ENCODE measurements at regions not wholly inside any gene's neighbourhood (a gene's known extent, or its start where the extent isn't known, plus 50 kb on each side); places are given as distances from the start of the nearest gene placed in this dataset.

DNA sequence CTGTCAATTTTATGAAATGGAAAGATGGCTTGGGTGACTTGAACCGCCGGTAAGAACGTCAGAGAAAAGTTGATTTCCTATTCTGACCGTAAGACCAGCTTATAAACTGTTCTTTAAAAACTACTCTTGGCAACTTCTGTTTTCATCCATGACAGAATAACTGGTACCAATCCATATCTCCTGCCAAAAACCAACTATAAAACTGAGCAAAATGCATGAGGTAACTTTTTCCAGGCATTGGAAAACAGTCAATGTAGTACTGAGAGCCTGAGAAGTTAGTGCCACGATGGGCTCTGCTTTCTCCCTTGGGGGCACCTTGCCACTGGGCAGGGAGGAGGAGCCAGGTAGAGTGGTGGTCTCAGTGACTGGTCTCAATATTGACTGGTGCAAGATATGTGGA lies 615.2 kb upstream of the TBL1XR1 start:
- ATAC-seq (no peak), DNase-seq (no peak)
- Mint-ChIP-seq H3K27me3 (no peaks in the 10 kb centered on the region), H3K4me1 (peaks cover 8% of the 10 kb centered on the region), H3K27ac (no peak overlapping the region), H3K4me3 (no peak overlapping the region), H3K36me3 (ENCODE audit: low read depth) (no peaks in the 10 kb centered on the region)
- no peaks in the 10 kb centered on the region for H3K9me3 ChIP-seq (ENCODE audit: control insufficient read depth, low read length, poor library complexity, severe bottlenecking)

- H3K9me3 ChIP-seq (ENCODE audit: control insufficient read depth, low read length, poor library complexity, severe bottlenecking), result no peaks in the 10 kb centered on the region
- H3K36me3 Mint-ChIP-seq (ENCODE audit: low read depth), result no peaks in the 10 kb centered on the region
- H3K27me3 Mint-ChIP-seq, result no peaks in the 10 kb centered on the region
- no peak overlapping the region for H3K27ac Mint-ChIP-seq
- no peak for ATAC-seq
- no peak overlapping the region for H3K4me3 Mint-ChIP-seq
- H3K4me1 Mint-ChIP-seq, result peaks cover 8% of the 10 kb centered on the region
- no peak for DNase-seq
Measured at GRCh38 chr3:177813322-177813721, 616.0 kb upstream of the TBL1XR1 start.

DNA sequence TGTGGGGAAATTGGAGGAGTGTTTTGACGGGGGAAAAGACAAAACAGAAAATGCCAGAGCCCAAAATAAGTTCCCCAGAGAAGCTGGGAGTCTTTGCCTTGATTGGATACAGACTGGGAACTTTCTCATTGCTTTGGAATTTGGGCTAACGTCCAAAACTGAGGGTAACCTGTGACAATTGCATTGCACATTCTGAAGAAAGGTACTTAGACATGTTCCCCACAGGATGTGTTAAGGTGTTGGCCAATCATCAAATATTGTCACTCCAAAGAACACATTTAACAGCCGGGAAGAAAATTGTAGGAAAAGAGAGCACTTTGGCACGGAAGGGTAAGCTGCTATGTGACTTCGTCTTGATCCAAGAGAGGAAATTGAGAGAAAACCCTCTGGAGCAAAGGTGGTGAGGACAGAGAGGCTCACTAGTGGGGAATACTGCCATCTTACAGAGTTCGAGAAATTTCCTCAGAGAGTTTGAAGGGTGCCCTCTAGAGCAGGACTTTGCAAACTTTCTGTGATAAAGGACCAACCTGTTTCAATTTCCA lies 619.5 kb upstream of the TBL1XR1 start:
- peaks cover 5% of the 10 kb centered on the region for H3K4me1 Mint-ChIP-seq
- H3K36me3 Mint-ChIP-seq (ENCODE audit: low read depth), result no peaks in the 10 kb centered on the region
- DNase-seq, result no peak
- no peak overlapping the region for H3K27ac Mint-ChIP-seq
- no peak for ATAC-seq
- H3K9me3 ChIP-seq (ENCODE audit: control insufficient read depth, low read length, poor library complexity, severe bottlenecking), result no peaks in the 10 kb centered on the region
- H3K27me3 Mint-ChIP-seq, result no peaks in the 10 kb centered on the region
- H3K4me3 Mint-ChIP-seq, result no peak overlapping the region

DNA sequence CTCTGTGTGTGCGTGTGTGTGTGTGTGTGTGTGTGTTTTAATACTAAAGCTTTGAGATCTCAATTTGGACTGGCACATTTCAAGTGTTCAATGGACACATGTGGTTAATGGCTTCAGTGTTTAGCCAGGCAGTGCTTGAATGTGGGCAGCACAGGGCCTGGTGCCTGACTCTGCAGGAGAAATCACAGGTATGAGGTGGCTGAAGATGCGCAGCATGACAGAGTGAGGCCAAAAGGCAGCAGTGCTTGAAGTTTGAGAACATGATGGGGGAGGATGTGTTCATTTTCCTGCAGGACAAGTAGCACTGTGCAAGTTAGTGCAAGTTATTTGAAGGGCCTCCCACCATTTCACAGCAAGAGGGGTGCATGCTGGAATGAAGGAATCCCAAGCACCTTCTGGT lies 620.5 kb upstream of the TBL1XR1 start:
- no peak for ATAC-seq
- no peak overlapping the region for H3K4me3 Mint-ChIP-seq
- no peaks in the 10 kb centered on the region for H3K9me3 ChIP-seq (ENCODE audit: control insufficient read depth, low read length, poor library complexity, severe bottlenecking)
- no peaks in the 10 kb centered on the region for H3K36me3 Mint-ChIP-seq (ENCODE audit: low read depth)
- no peak overlapping the region for H3K27ac Mint-ChIP-seq
- H3K27me3 Mint-ChIP-seq, result no peaks in the 10 kb centered on the region
- H3K4me1 Mint-ChIP-seq, result peaks cover 5% of the 10 kb centered on the region
- no peak for DNase-seq

GRCh38 chr3:177818712-177819240 lies 621.5 kb upstream of the TBL1XR1 start:
- ATAC-seq (no peak), DNase-seq (no peak)
- no peak overlapping the region for H3K27ac Mint-ChIP-seq
- no peak overlapping the region for H3K4me3 Mint-ChIP-seq
- H3K27me3 Mint-ChIP-seq, result no peaks in the 10 kb centered on the region
- no peaks in the 10 kb centered on the region for H3K36me3 Mint-ChIP-seq (ENCODE audit: low read depth)
- no peaks in the 10 kb centered on the region for H3K9me3 ChIP-seq (ENCODE audit: control insufficient read depth, low read length, poor library complexity, severe bottlenecking)
- H3K4me1 Mint-ChIP-seq, result peaks cover 5% of the 10 kb centered on the region

GRCh38 chr3:177820683-177821316 lies 623.5 kb upstream of the TBL1XR1 start:
- no peaks in the 10 kb centered on the region for H3K27me3 Mint-ChIP-seq
- no peak overlapping the region for H3K27ac Mint-ChIP-seq
- ATAC-seq (no peak), DNase-seq (no peak)
- H3K4me3 Mint-ChIP-seq, result no peak overlapping the region
- H3K4me1 Mint-ChIP-seq, result peaks cover 5% of the 10 kb centered on the region
- H3K36me3 Mint-ChIP-seq (ENCODE audit: low read depth), result no peaks in the 10 kb centered on the region
- no peaks in the 10 kb centered on the region for H3K9me3 ChIP-seq (ENCODE audit: control insufficient read depth, low read length, poor library complexity, severe bottlenecking)

DNA sequence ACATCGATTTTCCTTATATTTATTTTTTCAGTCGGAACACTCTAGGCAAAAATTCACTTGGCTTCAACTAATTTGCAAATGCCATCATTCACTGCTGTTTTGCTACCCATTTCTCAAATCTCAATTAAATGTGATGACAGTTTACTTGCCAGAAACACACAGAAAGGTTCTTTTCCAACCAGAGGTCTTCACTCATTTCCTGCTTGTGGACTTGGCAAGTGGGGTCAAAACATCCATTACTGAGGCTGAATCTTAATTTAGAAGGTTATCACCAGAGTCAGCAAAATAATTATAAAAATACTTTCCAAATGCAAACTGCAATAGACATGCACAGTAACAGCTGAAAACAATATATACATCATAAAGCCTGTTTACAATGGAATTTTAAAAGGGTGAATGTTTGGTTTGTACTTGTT lies 625.4 kb upstream of the TBL1XR1 start:
- no peaks in the 10 kb centered on the region for H3K9me3 ChIP-seq (ENCODE audit: control insufficient read depth, low read length, poor library complexity, severe bottlenecking)
- DNase-seq (no peak), ATAC-seq (no peak)
- H3K27ac Mint-ChIP-seq, result no peak overlapping the region
- H3K27me3 Mint-ChIP-seq, result no peaks in the 10 kb centered on the region
- peaks cover 5% of the 10 kb centered on the region for H3K4me1 Mint-ChIP-seq
- H3K4me3 Mint-ChIP-seq, result no peak overlapping the region
- H3K36me3 Mint-ChIP-seq (ENCODE audit: low read depth), result no peaks in the 10 kb centered on the region

- Mint-ChIP-seq H3K27me3 (no peaks in the 10 kb centered on the region), H3K36me3 (ENCODE audit: low read depth) (no peaks in the 10 kb centered on the region), H3K27ac (no peak overlapping the region), H3K4me3 (no peak overlapping the region), H3K4me1 (peaks cover 5% of the 10 kb centered on the region)
- H3K9me3 ChIP-seq (ENCODE audit: control insufficient read depth, low read length, poor library complexity, severe bottlenecking), result no peaks in the 10 kb centered on the region
- ATAC-seq (no peak), DNase-seq (no peak)
Measured at GRCh38 chr3:177823701-177824189, 626.5 kb upstream of the TBL1XR1 start.

- H3K4me1 Mint-ChIP-seq, result peaks cover 5% of the 10 kb centered on the region
- no peak overlapping the region for H3K4me3 Mint-ChIP-seq
- H3K9me3 ChIP-seq (ENCODE audit: control insufficient read depth, low read length, poor library complexity, severe bottlenecking), result no peaks in the 10 kb centered on the region
- H3K27ac Mint-ChIP-seq, result no peak overlapping the region
- no peaks in the 10 kb centered on the region for H3K36me3 Mint-ChIP-seq (ENCODE audit: low read depth)
- DNase-seq (no peak), ATAC-seq (no peak)
- H3K27me3 Mint-ChIP-seq, result no peaks in the 10 kb centered on the region
Measured at GRCh38 chr3:177824190-177824786, 627.0 kb upstream of the TBL1XR1 start.

GRCh38 chr3:177824841-177825240 lies 627.6 kb upstream of the TBL1XR1 start:
- H3K9me3 ChIP-seq (ENCODE audit: control insufficient read depth, low read length, poor library complexity, severe bottlenecking), result no peaks in the 10 kb centered on the region
- DNase-seq, result no peak
- H3K4me3 Mint-ChIP-seq, result no peak overlapping the region
- H3K27ac Mint-ChIP-seq, result no peak overlapping the region
- no peaks in the 10 kb centered on the region for H3K27me3 Mint-ChIP-seq
- H3K36me3 Mint-ChIP-seq (ENCODE audit: low read depth), result no peaks in the 10 kb centered on the region
- H3K4me1 Mint-ChIP-seq, result peaks cover 5% of the 10 kb centered on the region
- no peak for ATAC-seq

GRCh38 chr3:177826253-177826652 lies 629.0 kb upstream of the TBL1XR1 start:
- Mint-ChIP-seq H3K4me3 (no peak overlapping the region), H3K27ac (no peak overlapping the region), H3K27me3 (no peaks in the 10 kb centered on the region), H3K36me3 (ENCODE audit: low read depth) (no peaks in the 10 kb centered on the region), H3K4me1 (peaks cover 6% of the 10 kb centered on the region)
- DNase-seq (no peak), ATAC-seq (no peak)
- H3K9me3 ChIP-seq (ENCODE audit: control insufficient read depth, low read length, poor library complexity, severe bottlenecking), result no peaks in the 10 kb centered on the region

DNA sequence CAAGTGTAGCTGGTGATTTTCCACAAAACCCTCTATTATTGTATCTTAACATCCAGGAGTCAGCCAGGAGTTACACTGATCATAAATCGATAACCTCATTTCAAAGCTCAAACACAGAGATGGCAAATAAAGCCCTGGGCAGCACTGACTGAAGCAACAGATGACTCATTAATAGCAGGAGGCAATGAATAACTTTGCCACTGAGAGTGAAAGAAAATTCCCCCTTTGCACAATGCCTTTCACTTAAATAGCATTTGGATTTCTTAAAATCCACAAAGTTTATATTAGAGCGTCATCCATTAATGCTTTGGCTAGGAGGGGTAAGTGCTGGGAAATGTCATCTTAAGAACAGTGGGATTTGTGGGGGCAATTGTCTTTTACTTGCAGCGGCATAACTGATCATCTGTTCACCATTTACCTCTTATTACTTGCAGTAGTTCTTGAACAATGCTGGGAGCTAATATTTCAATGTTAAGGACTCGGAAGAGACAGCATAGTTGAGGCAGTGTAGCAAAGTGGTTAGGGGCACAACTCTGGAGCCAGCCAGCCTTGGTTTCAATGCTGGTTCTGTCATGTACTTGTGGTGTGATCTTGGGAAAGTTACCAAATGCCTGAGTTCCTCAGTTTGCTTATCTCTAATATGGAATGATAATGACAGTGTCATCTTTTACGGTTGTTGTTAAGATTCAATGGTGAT lies 630.4 kb upstream of the TBL1XR1 start:
- DNase-seq (no peak), ATAC-seq (no peak)
- no peak overlapping the region for H3K27ac Mint-ChIP-seq
- H3K4me3 Mint-ChIP-seq, result no peak overlapping the region
- no peaks in the 10 kb centered on the region for H3K27me3 Mint-ChIP-seq
- no peaks in the 10 kb centered on the region for H3K36me3 Mint-ChIP-seq (ENCODE audit: low read depth)
- H3K9me3 ChIP-seq (ENCODE audit: control insufficient read depth, low read length, poor library complexity, severe bottlenecking), result no peaks in the 10 kb centered on the region
- H3K4me1 Mint-ChIP-seq, result peaks cover 8% of the 10 kb centered on the region

DNA sequence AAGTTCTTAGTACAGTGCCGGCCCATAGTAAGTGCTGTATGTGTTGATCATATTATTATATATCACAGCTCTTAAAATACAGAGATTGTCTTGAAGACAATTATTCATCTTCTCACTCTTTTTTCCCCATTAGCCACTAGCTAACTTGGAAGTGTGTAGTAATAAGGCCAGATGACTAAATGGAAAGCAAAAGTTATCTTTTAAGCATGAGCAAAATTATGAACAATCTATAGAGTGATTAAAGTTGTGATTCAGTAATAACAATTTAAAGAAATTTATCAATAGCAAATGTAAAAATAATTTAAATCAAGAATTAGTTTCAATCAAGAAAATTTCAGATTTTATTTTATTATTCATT lies 630.9 kb upstream of the TBL1XR1 start:
- Mint-ChIP-seq H3K4me1 (peaks cover 11% of the 10 kb centered on the region), H3K4me3 (no peak overlapping the region), H3K27ac (no peak overlapping the region), H3K27me3 (no peaks in the 10 kb centered on the region), H3K36me3 (ENCODE audit: low read depth) (no peaks in the 10 kb centered on the region)
- DNase-seq (no peak), ATAC-seq (no peak)
- H3K9me3 ChIP-seq (ENCODE audit: control insufficient read depth, low read length, poor library complexity, severe bottlenecking), result no peaks in the 10 kb centered on the region
